ENCODE measurements at regions not wholly inside any gene's neighbourhood (a gene's known extent, or its start where the extent isn't known, plus 50 kb on each side); places are given as distances from the start of the nearest gene placed in this dataset.

- Histone ChIP-seq H3K9me3 (no peaks in the 10 kb centered on the region), H3K27ac (no peak overlapping the region), H3K4me1 (no peaks in the 10 kb centered on the region), H3K4me3 (no peak overlapping the region), H3K27me3 (no peaks in the 10 kb centered on the region), H3K36me3 (no peaks in the 10 kb centered on the region)
- no peak for DNase-seq
- intact Hi-C loops (cut with DNase I; ENCODE audit: low total_unique reads), result no loop called here
- WGBS, 5 donors, result 90 to 95% (median 92%) methylated on average over 3 of the region's 3 CpGs
- no peak for TF ChIP-seq EP300 (IDR thresholded peaks at IDR 0.05)
- TF ChIP-seq POLR2A (IDR thresholded peaks at IDR 0.05), result no peak
- no peak for TF ChIP-seq POLR2AphosphoS5 (IDR thresholded peaks at IDR 0.05)
- TF ChIP-seq CTCF (IDR thresholded peaks at IDR 0.05), result no peak
These were observed 725.4 kb downstream of the PCDH7 start for GRCh38 chr4:31445526-31445925.

- intact Hi-C loops (cut with DNase I; ENCODE audit: low total_unique reads), result no loop called here
These were observed 735.4 kb downstream of the PCDH7 start for GRCh38 chr4:31455612-31456011.

DNA sequence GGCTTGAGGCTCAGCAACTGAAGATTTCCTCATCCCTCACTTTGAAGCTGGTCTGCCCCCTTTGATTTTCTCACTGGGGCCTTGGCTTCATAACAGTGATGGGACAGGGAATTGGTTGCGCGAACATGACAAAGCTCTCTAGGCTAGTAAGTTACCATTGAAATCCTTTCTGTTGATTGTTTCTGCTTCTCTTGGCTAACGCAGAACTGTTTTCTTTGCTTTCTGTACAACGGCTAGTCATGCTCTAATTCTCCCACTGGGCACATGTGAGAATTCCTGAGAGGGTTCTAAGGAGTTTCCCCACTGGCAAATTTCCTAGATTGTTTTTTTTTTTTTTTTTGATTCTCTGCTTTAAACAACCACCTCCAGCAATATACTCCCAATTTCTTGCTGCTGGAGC, 738.6 kb downstream of the PCDH7 start:
- TF ChIP-seq CTCF (IDR thresholded peaks at IDR 0.05) (no peak), POLR2A (IDR thresholded peaks at IDR 0.05) (no peak), EP300 (IDR thresholded peaks at IDR 0.05) (no peak), POLR2AphosphoS5 (IDR thresholded peaks at IDR 0.05) (no peak)
- DNase-seq, result no peak
- H3K27me3 ChIP-seq, result no peaks in the 10 kb centered on the region
- WGBS, 5 donors, result 75 to 87% (median 80%) methylated on average over 4 of the region's 4 CpGs
- intact Hi-C loops (cut with DNase I; ENCODE audit: low total_unique reads), result no loop called here
- no peak overlapping the region for H3K27ac ChIP-seq
- no peak overlapping the region for H3K4me3 ChIP-seq
- H3K36me3 ChIP-seq, result no peaks in the 10 kb centered on the region
- H3K9me3 ChIP-seq, result peaks cover 0 to 3% (median 0%) of the 10 kb centered on the region in 4 donors
- no peaks in the 10 kb centered on the region for H3K4me1 ChIP-seq

More at GRCh38 chr4:31455612-31456011, 735.4 kb downstream of the PCDH7 start:
- Histone ChIP-seq H3K36me3 (no peaks in the 10 kb centered on the region), H3K4me3 (no peak overlapping the region), H3K27me3 (no peaks in the 10 kb centered on the region), H3K9me3 (no peaks in the 10 kb centered on the region), H3K4me1 (no peaks in the 10 kb centered on the region), H3K27ac (no peak overlapping the region)
- no peak for TF ChIP-seq EP300 (IDR thresholded peaks at IDR 0.05)
- TF ChIP-seq POLR2AphosphoS5 (IDR thresholded peaks at IDR 0.05), result no peak
- no peak for DNase-seq

DNA sequence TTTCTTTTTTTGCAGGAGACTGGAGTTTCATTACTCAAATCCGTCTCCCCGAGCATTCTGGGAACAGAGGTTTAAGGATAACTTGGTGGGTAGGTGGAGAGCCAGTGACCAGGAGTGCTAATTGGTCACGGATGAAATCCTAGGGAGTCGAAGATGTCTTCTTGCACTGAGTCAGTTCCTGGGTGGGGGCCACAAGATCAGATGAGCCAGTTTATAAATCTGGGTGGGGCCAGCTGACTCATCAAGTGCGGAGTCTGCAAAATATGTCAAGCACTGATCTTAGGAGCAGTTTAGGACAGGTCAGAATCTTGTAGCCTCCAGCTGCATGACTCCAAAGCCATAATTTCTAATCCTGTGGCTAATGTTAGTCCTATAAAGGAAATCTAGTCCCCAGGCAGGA, 741.3 kb downstream of the PCDH7 start:
- Histone ChIP-seq H3K36me3 (no peaks in the 10 kb centered on the region), H3K9me3 (peaks cover 0 to 3% (median 0%) of the 10 kb centered on the region in 4 donors), H3K4me3 (no peak overlapping the region), H3K27ac (no peak overlapping the region), H3K4me1 (no peaks in the 10 kb centered on the region), H3K27me3 (no peaks in the 10 kb centered on the region)
- no peak for DNase-seq
- TF ChIP-seq CTCF (IDR thresholded peaks at IDR 0.05) (no peak), EP300 (IDR thresholded peaks at IDR 0.05) (no peak), POLR2AphosphoS5 (IDR thresholded peaks at IDR 0.05) (no peak), POLR2A (IDR thresholded peaks at IDR 0.05) (no peak)
- WGBS, 5 donors, result 76 to 90% (median 81%) methylated on average over 5 of the region's 5 CpGs
- intact Hi-C loops (cut with DNase I; ENCODE audit: low total_unique reads), result no loop called here

GRCh38 chr4:31467781-31468180, 747.6 kb downstream of the PCDH7 start:
- Histone ChIP-seq H3K4me3 (no peak overlapping the region), H3K36me3 (no peaks in the 10 kb centered on the region), H3K9me3 (no peaks in the 10 kb centered on the region), H3K4me1 (no peaks in the 10 kb centered on the region), H3K27me3 (no peaks in the 10 kb centered on the region), H3K27ac (no peak overlapping the region)
- WGBS, 5 donors, result 67 to 78% (median 71%) methylated on average over 3 of the region's 3 CpGs
- intact Hi-C loops (cut with DNase I; ENCODE audit: low total_unique reads), result no loop called here
- no peak for TF ChIP-seq POLR2A (IDR thresholded peaks at IDR 0.05)
- no peak for TF ChIP-seq EP300 (IDR thresholded peaks at IDR 0.05)
- no peak for TF ChIP-seq CTCF (IDR thresholded peaks at IDR 0.05)
- no peak for TF ChIP-seq POLR2AphosphoS5 (IDR thresholded peaks at IDR 0.05)
- DNase-seq, result no peak

Data from stomach (tissue), 8 donors.